ENCODE measurements at regions not wholly inside any gene's neighbourhood (a gene's known extent, or its start where the extent isn't known, plus 50 kb on each side); places are given as distances from the start of the nearest gene placed in this dataset.

DNA sequence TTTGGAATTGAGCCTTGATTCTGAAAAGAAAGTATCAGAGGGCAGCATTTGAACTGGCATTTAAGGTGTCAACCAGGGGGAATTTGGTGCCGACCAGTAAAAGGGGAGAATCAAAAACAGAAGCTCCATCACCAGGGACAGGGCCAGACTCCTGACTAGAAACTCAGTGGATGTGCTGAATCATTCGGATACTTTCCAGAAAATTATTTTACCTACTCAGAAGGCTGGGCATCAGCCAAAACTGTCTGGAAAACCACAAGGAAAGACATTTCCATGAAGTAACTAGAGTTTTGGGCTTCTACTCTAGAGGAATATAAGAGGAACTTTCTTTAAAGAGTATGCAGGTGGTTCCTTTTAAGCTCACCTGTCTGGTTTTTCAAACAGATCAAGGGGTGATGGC lies 756.6 kb downstream of the RNF144A start (continued):
- TF ChIP-seq, protein P1, sequence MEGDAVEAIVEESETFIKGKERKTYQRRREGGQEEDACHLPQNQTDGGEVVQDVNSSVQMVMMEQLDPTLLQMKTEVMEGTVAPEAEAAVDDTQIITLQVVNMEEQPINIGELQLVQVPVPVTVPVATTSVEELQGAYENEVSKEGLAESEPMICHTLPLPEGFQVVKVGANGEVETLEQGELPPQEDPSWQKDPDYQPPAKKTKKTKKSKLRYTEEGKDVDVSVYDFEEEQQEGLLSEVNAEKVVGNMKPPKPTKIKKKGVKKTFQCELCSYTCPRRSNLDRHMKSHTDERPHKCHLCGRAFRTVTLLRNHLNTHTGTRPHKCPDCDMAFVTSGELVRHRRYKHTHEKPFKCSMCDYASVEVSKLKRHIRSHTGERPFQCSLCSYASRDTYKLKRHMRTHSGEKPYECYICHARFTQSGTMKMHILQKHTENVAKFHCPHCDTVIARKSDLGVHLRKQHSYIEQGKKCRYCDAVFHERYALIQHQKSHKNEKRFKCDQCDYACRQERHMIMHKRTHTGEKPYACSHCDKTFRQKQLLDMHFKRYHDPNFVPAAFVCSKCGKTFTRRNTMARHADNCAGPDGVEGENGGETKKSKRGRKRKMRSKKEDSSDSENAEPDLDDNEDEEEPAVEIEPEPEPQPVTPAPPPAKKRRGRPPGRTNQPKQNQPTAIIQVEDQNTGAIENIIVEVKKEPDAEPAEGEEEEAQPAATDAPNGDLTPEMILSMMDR (IDR thresholded peaks at IDR 0.05; ENCODE audit: low read depth, low read length, missing input control) = no peak
- TF ChIP-seq, protein P2, sequence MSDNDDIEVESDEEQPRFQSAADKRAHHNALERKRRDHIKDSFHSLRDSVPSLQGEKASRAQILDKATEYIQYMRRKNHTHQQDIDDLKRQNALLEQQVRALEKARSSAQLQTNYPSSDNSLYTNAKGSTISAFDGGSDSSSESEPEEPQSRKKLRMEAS (IDR thresholded peaks at IDR 0.05) = no peak

DNA sequence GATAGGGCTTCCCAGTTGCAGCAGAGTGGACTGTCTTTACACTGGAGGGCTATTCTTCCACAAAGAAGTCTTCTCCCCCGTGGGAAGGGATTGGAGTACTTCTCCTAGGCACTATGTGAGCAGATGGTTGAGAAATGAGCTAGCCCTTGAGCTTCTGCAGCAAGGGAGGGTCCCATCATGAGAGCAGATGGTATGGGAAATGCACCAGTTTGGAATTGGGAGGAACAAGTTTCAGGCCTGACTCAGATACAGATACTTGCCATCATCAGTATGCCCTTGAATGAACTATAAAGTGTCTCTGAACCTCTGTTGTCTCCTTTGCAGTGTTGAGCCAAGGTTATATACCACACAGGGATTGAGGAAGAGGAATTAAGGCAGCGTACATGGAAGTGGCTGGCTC lies 757.4 kb downstream of the RNF144A start:
- Histone ChIP-seq H3K36me3 (ENCODE audit: control insufficient read depth in 4 of 4, insufficient read depth in 3 of 4, low read depth in 1 of 4, low read length in 3 of 4) (no peaks in the 10 kb centered on the region), H3K9me3 (ENCODE audit: control insufficient read depth in 4 of 4, low read length in 3 of 4) (no peaks in the 10 kb centered on the region), H3K27me3 (ENCODE audit: control insufficient read depth in 4 of 4, insufficient read depth in 4 of 4, low read length in 3 of 4) (no peaks in the 10 kb centered on the region), H3K4me3 (ENCODE audit: low read depth in 1 of 3, low read length in 3 of 3) (no peak overlapping the region), H3K4me1 (ENCODE audit: control insufficient read depth in 4 of 4, insufficient read depth in 4 of 4, low read length in 3 of 4) (peaks cover 0 to 5% (median 0%) of the 10 kb centered on the region in 4 donors), H3K9ac (ENCODE audit: low read depth in 1 of 2, low read length in 2 of 2) (no peak overlapping the region), H3K27ac (ENCODE audit: low read depth in 1 of 2, low read length in 2 of 2) (no peak overlapping the region)
- no peak for DNase-seq (ENCODE audit: low spot score)
- WGBS = 87% methylated on average over 2 of the region's 2 CpGs
- TF ChIP-seq, protein P3, sequence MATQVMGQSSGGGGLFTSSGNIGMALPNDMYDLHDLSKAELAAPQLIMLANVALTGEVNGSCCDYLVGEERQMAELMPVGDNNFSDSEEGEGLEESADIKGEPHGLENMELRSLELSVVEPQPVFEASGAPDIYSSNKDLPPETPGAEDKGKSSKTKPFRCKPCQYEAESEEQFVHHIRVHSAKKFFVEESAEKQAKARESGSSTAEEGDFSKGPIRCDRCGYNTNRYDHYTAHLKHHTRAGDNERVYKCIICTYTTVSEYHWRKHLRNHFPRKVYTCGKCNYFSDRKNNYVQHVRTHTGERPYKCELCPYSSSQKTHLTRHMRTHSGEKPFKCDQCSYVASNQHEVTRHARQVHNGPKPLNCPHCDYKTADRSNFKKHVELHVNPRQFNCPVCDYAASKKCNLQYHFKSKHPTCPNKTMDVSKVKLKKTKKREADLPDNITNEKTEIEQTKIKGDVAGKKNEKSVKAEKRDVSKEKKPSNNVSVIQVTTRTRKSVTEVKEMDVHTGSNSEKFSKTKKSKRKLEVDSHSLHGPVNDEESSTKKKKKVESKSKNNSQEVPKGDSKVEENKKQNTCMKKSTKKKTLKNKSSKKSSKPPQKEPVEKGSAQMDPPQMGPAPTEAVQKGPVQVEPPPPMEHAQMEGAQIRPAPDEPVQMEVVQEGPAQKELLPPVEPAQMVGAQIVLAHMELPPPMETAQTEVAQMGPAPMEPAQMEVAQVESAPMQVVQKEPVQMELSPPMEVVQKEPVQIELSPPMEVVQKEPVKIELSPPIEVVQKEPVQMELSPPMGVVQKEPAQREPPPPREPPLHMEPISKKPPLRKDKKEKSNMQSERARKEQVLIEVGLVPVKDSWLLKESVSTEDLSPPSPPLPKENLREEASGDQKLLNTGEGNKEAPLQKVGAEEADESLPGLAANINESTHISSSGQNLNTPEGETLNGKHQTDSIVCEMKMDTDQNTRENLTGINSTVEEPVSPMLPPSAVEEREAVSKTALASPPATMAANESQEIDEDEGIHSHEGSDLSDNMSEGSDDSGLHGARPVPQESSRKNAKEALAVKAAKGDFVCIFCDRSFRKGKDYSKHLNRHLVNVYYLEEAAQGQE (IDR thresholded peaks at IDR 0.05) = no peak
- TF ChIP-seq RAD21 (IDR thresholded peaks at IDR 0.05) = no peak
- TF ChIP-seq, protein P2 (IDR thresholded peaks at IDR 0.05) = no peak
- TF ChIP-seq EGR1 (IDR thresholded peaks at IDR 0.05; ENCODE audit: low read depth in 2 of 2) = no peak
- TF ChIP-seq HNF4A (conservative IDR thresholded peaks at IDR 0.05) = no peak
- TF ChIP-seq FOXA1 (IDR thresholded peaks at IDR 0.05) = no peak
- no peak for TF ChIP-seq SP1 (IDR thresholded peaks at IDR 0.05)
- no peak for TF ChIP-seq HNF4G (IDR thresholded peaks at IDR 0.05)
- TF ChIP-seq, protein P1 (IDR thresholded peaks at IDR 0.05; ENCODE audit: low read depth, low read length, missing input control) = no peak
- TF ChIP-seq, protein P4, sequence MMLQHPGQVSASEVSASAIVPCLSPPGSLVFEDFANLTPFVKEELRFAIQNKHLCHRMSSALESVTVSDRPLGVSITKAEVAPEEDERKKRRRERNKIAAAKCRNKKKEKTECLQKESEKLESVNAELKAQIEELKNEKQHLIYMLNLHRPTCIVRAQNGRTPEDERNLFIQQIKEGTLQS (IDR thresholded peaks at IDR 0.05) = no peak
- TF ChIP-seq NR2F2 (IDR thresholded peaks at IDR 0.05) = no peak
- TF ChIP-seq TAF1 (conservative IDR thresholded peaks at IDR 0.05) = no peak
- TF ChIP-seq FOXA2 (IDR thresholded peaks at IDR 0.05) = no peak
- no peak for TF ChIP-seq RXRA (IDR thresholded peaks at IDR 0.05)
- TF ChIP-seq JUND (IDR thresholded peaks at IDR 0.05) = no peak
- no peak for TF ChIP-seq YY1 (IDR thresholded peaks at IDR 0.05)
